Right hindlimb (tissue), 1 donor: ENCODE measurements at regions not wholly inside any gene's neighbourhood (a gene's known extent, or its start where the extent isn't known, plus 50 kb on each side); places are given as distances from the start of the nearest gene placed in this dataset.

ENCODE experiments used
- DNase-seq: peaks from one replicate; pipeline ENCODE4 v3.0.0-alpha.2; 2018

DNA sequence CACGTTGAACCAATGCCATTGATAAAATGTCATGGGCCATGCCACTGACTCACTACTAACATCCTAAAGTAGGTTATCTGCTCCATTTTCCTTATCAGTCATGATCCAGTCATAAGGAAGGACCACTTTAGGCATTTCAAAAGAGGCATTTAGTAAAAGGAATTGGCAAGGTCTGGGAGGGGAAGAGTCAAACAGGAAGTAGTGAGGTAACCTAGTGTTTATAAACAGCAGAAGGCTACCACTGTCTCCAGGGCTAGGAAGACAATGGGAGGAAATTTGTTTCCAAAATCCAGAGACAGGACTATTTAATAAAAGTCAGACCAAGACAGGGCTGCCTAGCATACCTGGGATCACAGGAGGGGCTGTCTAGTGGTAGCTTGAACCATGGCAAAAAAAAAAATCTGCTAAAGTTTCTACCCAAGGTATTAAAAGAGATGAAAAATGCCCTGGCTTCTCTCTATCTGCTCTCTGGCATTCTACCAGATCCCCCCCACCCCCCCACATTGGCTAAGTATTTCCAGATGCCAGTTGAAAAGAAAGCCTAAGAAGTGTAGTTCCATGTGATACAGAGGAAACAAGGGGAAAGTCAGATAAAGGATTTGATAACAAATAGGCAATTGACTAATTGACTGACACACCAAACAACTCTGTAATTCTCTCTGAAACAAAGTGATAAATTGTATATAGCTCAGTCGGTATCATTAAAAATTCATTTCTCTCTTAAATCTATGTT lies 50.4 kb upstream of the C11orf87 start:
- DNase-seq, result no peak
